ENCODE measurements at regions not wholly inside any gene's neighbourhood (a gene's known extent, or its start where the extent isn't known, plus 50 kb on each side); places are given as distances from the start of the nearest gene placed in this dataset.

DNA sequence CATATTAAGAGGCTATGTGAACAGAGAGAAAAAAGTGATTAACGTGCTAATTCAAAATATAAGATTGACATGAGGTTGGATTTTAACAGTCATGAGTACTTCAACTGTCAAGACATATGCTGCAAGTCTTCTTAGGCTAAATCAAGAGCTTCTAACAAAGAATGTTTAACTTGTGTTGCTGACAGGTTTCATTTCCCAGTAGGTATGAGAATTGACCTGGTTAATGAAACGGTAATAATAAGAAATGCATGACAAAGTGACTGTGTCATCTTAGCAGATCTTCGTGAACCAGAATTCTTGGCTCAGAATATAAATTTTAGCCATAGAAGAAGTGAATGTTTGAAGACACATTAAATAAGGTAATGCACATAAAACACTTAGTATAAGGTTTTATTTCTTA is 132.6 kb upstream of the PTGFR start:
- DNase-seq (ENCODE audit: low spot score) = no peak

DNA sequence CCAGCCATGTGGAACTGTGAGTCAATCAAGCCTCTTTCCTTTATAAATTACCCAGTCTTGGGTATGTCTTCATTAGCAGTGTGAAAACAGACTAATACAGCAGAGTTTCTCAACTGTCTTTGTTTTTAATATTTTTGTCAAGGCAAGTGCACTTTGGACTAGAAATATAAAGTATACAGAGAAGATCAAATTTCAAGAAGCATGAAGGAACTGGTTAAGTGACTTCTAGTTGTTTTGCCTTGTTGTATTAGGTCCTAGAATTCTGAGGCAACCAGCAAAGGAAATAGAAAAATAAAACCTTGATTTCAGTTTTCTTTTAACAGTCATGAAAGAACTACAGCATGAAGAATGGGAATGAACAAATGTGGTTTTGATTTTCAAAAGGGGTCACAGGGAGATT is 131.1 kb upstream of the PTGFR start:
- DNase-seq (ENCODE audit: low spot score) = no peak

- DNase-seq (ENCODE audit: low spot score) = no peak
Observed at GRCh38 chr1:78360584-78360983, 130.2 kb upstream of the PTGFR start.

- DNase-seq (ENCODE audit: low spot score) = no peak
Observed at GRCh38 chr1:78367700-78368099, 123.1 kb upstream of the PTGFR start.

DNA sequence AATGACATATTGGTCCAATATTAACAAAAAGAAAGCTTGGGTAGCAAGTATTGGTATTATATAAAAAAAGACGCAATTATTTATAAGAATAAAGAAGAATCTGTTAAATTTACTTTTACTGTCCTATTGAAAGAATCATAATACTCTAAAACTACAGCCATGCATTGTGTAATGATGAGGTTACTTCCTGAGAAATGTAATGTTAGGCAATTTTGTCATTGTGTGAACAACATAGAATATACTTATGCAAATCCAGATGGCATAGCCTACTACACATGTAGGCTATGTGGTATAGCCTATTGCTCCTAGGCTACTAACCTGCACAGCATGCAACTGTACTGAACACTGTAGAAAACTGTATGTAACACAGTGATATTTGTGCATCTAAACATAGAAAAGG is 121.2 kb upstream of the PTGFR start:
- no peak for DNase-seq (ENCODE audit: low spot score)

- no peak for DNase-seq (ENCODE audit: low spot score)
Observed at GRCh38 chr1:78370356-78370755, 120.4 kb upstream of the PTGFR start.

DNA sequence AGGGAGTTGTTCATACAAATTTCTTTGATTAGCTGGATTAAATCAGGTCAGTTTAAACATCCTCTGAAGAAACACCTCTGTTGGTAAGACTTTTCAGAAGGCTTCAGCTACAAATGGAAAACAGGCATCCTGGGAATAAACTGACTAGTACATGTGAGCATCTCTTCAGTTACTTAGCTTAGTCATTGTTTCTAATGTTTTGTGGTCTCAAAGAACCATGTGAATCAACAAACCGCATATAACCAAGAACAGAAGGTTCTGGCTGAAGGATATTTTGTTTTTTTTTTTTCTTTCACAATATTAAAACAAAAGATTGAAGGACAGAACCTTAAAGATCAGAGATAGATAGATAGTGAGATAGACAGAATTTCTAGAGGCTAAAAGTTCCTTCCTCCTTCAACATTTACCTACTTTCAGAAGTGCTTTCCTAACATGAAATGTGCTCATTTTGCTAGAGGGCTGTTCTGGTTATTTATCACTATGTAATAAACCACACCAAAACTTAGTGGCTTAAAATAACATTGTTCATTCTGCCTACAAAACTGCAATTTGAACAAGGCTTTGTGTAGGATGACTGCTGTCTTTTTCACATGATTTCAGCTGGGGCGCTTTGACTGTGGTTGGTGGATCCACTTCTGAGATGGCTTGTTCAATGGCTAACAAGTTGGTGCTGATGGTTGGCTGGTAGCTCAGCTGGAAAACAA is 119.8 kb upstream of the PTGFR start:
- no peak for DNase-seq (ENCODE audit: low spot score)

GRCh38 chr1:78373676-78374075 is 117.1 kb upstream of the PTGFR start:
- DNase-seq (ENCODE audit: low spot score) = no peak

- no peak for DNase-seq (ENCODE audit: low spot score)
Observed at GRCh38 chr1:78375996-78376395, 114.8 kb upstream of the PTGFR start.

DNA sequence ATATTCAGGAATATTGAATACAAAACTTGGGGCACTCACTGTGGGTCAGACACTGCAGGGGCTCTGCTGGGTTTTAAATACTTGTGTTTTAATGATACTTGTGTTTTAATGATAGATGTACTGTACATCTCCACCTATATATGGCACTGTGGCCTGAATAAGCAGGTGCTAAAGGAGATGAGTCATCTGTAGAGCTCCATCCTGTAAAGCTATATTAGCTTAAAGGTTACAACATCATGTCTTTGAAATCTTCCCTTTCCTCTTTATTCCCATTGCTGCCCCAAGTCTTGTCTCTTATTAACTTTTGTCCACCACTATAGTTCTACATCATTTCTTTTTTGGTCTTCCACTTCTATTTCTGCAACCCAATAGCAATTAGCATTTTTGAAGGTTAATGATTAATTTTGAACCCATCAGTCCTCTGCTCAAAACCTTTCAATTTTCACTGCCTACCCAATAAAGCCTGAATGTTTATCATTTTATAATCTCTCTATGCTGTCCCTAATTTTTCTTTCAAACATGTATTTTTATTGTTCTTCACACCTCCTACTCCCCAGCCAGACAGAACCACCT is 113.3 kb upstream of the PTGFR start:
- DNase-seq (ENCODE audit: low spot score) = no peak

- DNase-seq (ENCODE audit: low spot score) = no peak
Observed at GRCh38 chr1:78383923-78384322, 106.9 kb upstream of the PTGFR start.

DNA sequence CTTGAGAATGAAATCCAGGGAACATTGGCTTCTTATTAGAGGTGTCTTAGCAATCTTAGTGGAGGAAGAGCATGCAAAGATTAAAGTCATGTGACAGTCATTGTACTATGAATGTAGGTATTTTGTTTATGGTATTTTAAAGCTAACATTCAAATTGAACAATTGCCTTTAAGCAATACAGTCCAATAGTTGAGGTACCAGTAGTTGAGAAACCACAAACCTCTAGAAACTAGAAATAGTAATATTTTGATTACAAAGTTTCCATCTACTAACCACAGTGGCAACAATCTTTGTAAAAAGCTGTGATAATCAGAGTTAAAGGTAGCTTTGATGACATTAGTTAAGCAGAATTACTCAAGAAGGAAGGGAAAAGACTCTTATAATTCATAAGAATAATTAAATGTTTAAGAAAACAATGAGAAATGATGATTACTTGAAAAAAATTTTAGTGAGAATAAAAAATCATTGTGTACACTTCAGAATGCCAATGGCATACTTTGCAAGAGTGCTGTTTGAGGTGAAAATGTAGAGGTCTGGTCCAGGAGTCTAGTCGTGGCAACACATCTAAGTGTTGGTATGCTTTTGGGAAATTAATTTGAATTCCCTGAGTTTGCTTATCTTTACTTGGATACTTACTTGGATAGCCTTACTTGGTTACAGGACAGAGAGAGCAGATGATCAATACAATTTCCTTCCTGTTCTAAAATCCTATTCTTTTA is 104.9 kb upstream of the PTGFR start:
- DNase-seq (ENCODE audit: low spot score) = no peak

DNA sequence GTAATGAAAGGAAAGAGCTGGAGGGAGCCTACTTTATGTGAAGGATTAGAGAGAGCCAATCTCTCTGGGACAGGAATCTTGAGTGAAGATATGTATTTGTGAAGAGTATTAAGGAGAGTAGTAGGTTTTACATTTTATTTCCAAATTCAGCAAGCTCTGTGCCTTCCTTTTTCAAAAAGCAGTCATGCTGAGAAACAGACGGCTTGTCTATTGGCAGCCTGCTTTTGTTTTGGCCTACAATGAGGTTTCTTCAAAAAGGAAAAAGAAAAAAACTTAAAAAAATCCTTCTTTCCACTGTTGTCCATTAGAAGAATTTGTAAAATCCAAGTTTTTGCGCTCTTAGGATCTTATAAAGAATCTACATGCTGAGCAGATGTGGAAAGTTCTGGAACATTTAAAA is 103.6 kb upstream of the PTGFR start:
- DNase-seq (ENCODE audit: low spot score) = no peak

DNA sequence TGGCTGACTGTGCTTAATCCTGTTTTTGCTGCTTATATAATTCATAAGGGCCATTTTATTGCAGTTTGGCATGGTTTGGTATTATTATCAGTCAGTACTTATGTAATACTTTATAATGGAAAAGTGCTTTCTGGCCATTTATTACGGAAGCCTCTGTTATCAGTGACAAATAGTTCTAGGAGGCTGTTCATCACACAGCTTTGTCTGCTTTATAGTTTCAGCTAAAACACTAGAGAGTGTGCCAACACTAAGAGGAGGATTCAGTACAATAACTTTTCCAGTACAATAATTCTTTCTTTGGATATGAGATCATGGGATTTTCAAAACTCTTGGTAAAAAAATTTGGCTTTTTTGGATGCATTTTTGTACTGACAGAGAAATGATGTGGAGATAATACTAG is 102.9 kb upstream of the PTGFR start:
- no peak for DNase-seq (ENCODE audit: low spot score)

DNA sequence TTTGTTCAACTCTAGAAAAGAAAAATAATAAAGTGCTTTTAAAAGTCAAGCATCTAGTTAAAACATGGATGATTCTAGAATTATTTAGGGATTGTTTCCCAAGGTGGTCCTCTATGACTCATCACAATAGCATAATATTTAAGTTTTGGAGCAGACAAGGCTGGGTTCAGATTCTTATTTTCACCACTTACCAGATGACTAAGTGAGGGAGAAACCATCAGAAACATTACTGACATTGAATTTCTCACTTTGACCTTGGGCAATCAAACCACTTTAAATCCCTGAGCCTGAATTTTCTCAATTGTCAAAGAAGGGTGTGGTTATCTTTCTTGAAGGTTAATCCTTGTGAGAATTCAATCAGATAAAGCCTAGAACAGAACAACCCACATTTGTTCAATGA is 102.5 kb upstream of the PTGFR start:
- DNase-seq (ENCODE audit: low spot score) = no peak

DNA sequence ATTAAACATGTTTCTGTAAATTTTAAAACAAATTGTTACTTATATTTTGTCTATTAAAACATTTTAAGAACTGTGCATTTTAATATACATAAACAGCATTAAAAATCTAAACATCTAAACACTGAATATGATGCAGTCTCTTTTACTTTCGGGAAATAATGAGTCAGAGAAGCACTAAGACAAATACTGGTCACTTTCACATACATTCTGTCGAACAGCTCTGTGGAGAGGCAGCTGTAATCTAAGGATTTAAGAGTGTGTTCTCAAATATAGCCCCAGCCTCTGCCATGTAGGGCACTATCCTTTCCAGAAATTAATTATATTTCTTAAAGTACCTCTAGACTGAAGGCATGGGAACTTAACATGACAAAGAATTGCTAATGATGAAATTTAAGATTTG is 89.6 kb upstream of the PTGFR start:
- DNase-seq (ENCODE audit: low spot score) = no peak

- DNase-seq (ENCODE audit: low spot score) = no peak
Observed at GRCh38 chr1:78408192-78408591, 82.6 kb upstream of the PTGFR start.

- DNase-seq (ENCODE audit: low spot score) = no peak
Observed at GRCh38 chr1:78408810-78409209, 82.0 kb upstream of the PTGFR start.

DNA sequence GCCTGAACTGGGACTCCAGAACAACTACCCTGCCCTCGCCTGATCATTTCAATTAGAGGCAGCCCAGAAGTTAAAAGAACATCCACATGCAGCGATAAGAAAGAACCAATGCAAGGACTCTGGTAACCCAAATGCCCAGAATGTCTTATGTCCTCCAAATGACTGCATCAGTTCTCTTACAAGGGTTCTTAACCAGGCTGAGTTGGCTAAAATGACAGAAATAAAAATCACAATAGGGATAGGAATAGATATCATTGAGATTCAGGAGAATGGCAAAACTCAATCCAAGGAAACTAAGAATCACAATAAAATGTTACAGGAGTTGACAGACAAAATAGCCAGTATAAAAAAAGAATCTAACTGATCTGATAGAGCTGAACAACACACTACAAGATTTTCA is 80.1 kb upstream of the PTGFR start:
- no peak for DNase-seq (ENCODE audit: low spot score)

- DNase-seq (ENCODE audit: low spot score) = no peak
Observed at GRCh38 chr1:78411707-78412106, 79.1 kb upstream of the PTGFR start.

DNA sequence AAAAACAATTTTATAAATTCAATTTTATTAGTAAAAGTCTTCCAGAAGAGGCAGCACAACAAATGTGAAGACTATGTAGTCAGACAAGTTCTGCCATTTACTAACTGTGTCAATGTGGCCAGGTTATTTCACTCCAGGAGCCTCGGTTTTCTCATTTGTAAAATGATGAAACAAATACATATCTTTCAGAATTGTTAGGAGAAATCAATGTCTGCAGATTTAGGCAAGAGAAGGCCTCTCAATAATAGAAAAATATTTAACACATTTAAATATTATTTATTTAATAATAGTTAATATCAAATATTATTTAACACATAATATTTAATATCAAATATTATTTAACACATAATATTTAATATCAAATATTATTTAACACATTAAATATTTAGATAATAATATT is 75.6 kb upstream of the PTGFR start:
- DNase-seq (ENCODE audit: low spot score) = no peak

- no peak for DNase-seq (ENCODE audit: low spot score)
Observed at GRCh38 chr1:78419309-78419708, 71.5 kb upstream of the PTGFR start.

DNA sequence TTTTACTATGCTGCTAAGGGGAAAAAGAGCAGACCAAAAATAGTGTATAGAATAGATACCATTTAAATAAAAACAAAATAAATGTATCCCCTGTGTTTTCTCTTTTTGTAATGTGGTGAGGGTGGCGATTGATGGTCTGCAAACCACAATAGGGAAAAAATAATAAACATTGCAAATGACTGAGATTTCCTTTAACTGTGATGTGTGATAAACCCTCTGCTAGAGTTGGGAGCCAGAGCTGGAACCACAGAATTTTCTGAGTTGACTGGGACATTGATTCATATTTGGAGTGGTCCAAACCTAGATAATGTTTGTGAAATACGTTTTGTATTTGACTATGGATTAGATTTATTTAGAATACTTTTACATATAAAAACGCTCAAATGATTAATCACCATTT is 70.6 kb upstream of the PTGFR start:
- no peak for DNase-seq (ENCODE audit: low spot score)
